Osteoblast (primary cell): ENCODE measurements at regions not wholly inside any gene's neighbourhood (a gene's known extent, or its start where the extent isn't known, plus 50 kb on each side); places are given as distances from the start of the nearest gene placed in this dataset.

Experiments used
- DNase-seq: peaks from one replicate; pipeline ENCODE4 v3.0.0; 2011; ENCODE audit warnings: low spot score, mixed read lengths; ENCODE audit not compliant: insufficient read length; ENCODE audit errors: missing footprints
- H2AFZ ChIP-seq: 2 replicates; pipeline ENCODE4 v1.6.0; 2011; ENCODE audit warnings: mild to moderate bottlenecking, low read length
- H3K27ac ChIP-seq: 2 replicates; pipeline ENCODE4 v1.5.1; 2011; ENCODE audit warnings: mild to moderate bottlenecking, low read depth, low read length, moderate library complexity
- H3K27me3 ChIP-seq: 2 replicates; pipeline ENCODE4 v1.6.0; 2012; ENCODE audit warnings: mild to moderate bottlenecking, control low read depth, inconsistent platforms, low read length, moderate library complexity; ENCODE audit not compliant: insufficient read depth
- H3K36me3 ChIP-seq: 2 replicates; pipeline ENCODE4 v1.5.1; 2011; ENCODE audit warnings: mild to moderate bottlenecking, low read length, control low read depth, moderate library complexity; ENCODE audit not compliant: insufficient read depth
- H3K4me1 ChIP-seq: 2 replicates; pipeline ENCODE4 v1.5.1; 2011; ENCODE audit warnings: mild to moderate bottlenecking, low read length, control low read depth, moderate library complexity; ENCODE audit not compliant: insufficient read depth
- H3K4me2 ChIP-seq: 2 replicates; pipeline ENCODE4 v1.6.0; 2011; ENCODE audit warnings: mild to moderate bottlenecking, low read length; ENCODE audit not compliant: insufficient read depth
- H3K4me3 ChIP-seq: fragments of 200-600 bp; sonication (generic); 3 replicates; pipeline ENCODE4 v1.5.1; 2012; ENCODE audit warnings: mild to moderate bottlenecking, low read length, inconsistent platforms; ENCODE audit not compliant: insufficient read depth
- H3K79me2 ChIP-seq: 2 replicates; pipeline ENCODE4 v1.6.0; 2012; ENCODE audit warnings: mild to moderate bottlenecking, low read length, control low read depth, inconsistent platforms; ENCODE audit not compliant: insufficient read depth
- H3K9me3 ChIP-seq: 2 replicates; pipeline ENCODE4 v1.5.1; 2011; ENCODE audit warnings: low read depth, low read length, control low read depth
- H4K20me1 ChIP-seq: 2 replicates; pipeline ENCODE4 v1.6.0; 2012; ENCODE audit warnings: mild to moderate bottlenecking, low read length, control low read depth; ENCODE audit not compliant: insufficient read depth
- CTCF ChIP-seq: IDR thresholded peaks from 2 replicates; pipeline ENCODE4 v1.5.1; 2011; ENCODE audit warnings: mild to moderate bottlenecking, low read depth, low read length, moderate library complexity; ENCODE audit errors: extremely low read depth

DNA sequence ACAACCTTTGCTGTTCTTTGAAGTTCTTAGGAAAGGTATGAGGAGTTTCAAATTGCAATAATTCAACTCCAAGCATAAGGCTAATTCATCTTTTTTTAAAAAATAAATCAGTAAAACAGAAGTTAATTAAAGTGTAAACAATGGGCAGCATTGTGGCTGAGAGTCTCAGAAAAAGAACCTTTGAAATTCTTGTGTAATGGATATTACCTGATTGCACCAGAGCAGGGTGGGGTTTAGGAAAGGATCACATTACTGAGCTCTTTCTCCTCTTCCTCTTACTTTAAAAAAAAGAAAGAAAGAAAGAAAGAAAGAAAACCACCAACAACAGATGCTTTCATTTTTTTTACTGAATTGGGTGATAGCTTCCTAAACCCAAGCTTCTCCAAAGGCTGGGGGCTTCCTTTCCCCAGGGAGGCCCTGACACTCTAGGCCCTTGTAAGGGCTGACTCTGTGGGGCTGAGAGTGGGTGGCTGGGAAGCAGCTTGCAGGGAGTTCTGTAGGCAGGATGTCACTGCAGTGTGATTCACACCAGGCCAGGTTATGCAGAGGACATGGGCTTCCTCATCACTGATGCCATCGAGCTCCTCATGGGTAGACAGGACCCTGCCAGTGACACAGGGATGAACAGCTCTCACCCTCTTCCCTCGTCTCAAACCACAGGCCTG lies 564.5 kb downstream of the FGF9 start:
- Histone ChIP-seq H4K20me1 (no peaks in the 10 kb centered on the region), H3K9me3 (no peaks in the 10 kb centered on the region), H3K4me2 (no peak overlapping the region), H3K36me3 (no peaks in the 10 kb centered on the region), H2AFZ (no peak overlapping the region), H3K4me3 (no peak overlapping the region), H3K27ac (no peak overlapping the region), H3K4me1 (no peaks in the 10 kb centered on the region), H3K79me2 (no peaks in the 10 kb centered on the region), H3K27me3 (no peaks in the 10 kb centered on the region)
- DNase-seq = no peak
- no peak for TF ChIP-seq CTCF

DNA sequence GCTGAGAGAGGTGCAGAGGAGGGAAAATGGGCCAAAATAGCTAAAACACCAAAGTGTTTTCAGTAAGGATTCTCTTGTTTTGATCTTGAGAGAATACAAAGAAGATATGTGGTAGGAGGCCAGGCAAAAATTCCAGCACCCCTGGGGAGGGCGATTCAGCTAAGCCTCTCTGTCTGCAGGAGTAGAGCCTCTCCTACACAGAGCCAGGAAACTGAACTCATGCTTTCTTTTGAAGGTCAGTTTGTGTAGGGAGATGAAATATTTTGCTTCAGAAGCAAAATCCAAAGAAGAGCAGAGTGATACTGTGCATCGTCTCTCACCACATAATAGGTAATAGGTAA lies 565.0 kb downstream of the FGF9 start:
- H3K4me2 ChIP-seq = no peak overlapping the region
- no peak overlapping the region for H2AFZ ChIP-seq

DNA sequence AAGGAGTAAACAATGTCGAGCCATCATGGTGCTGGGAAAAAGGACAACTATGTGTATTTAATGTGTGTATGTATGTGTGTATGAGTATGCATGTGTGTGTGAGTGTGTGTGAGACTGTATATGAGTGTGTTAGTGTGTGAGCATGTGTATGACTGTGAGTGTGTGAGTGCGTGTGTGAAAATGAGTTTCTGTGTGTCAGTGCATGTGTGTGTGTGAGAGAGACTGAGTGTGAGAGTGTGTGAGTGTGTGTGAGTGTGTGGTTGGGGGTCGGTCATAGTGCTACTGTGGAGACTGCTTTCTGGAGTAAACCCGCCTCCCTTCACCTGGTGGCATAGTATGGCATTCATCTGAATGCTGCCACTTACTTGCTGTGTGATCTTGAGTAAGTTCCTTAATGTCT lies 567.4 kb downstream of the FGF9 start:
- Histone ChIP-seq H3K27ac (no peak overlapping the region), H3K36me3 (no peaks in the 10 kb centered on the region), H2AFZ (no peak overlapping the region), H3K4me2 (no peak overlapping the region), H4K20me1 (no peaks in the 10 kb centered on the region), H3K27me3 (no peaks in the 10 kb centered on the region), H3K4me3 (no peak overlapping the region), H3K79me2 (no peaks in the 10 kb centered on the region), H3K4me1 (no peaks in the 10 kb centered on the region), H3K9me3 (no peaks in the 10 kb centered on the region)
- no peak for DNase-seq
- TF ChIP-seq CTCF = no peak

More for the DNA sequence above, 565.0 kb downstream of the FGF9 start:
- Histone ChIP-seq H3K36me3 (no peaks in the 10 kb centered on the region), H3K27me3 (no peaks in the 10 kb centered on the region), H3K79me2 (no peaks in the 10 kb centered on the region), H3K4me3 (no peak overlapping the region), H3K9me3 (no peaks in the 10 kb centered on the region), H3K27ac (no peak overlapping the region), H3K4me1 (no peaks in the 10 kb centered on the region), H4K20me1 (no peaks in the 10 kb centered on the region)
- no peak for TF ChIP-seq CTCF
- DNase-seq = no peak

- no peaks in the 10 kb centered on the region for H4K20me1 ChIP-seq
- H3K4me3 ChIP-seq = no peak overlapping the region
- no peaks in the 10 kb centered on the region for H3K36me3 ChIP-seq
- H2AFZ ChIP-seq = no peak overlapping the region
- no peaks in the 10 kb centered on the region for H3K4me1 ChIP-seq
- no peak overlapping the region for H3K27ac ChIP-seq
- H3K79me2 ChIP-seq = no peaks in the 10 kb centered on the region
- H3K9me3 ChIP-seq = no peaks in the 10 kb centered on the region
- H3K27me3 ChIP-seq = no peaks in the 10 kb centered on the region
- H3K4me2 ChIP-seq = no peak overlapping the region
- no peak for DNase-seq
- no peak for TF ChIP-seq CTCF
Observed at GRCh38 chr13:22240716-22241115, 569.8 kb downstream of the FGF9 start.
